Stimulated activated CD4-positive, alpha-beta T cell treated with anti-CD3 and anti-CD28 coated beads, Interleukin-2, amount 100 ng/mL, for 48 hours (primary cell): ENCODE measurements at regions not wholly inside any gene's neighbourhood (a gene's known extent, or its start where the extent isn't known, plus 50 kb on each side); places are given as distances from the start of the nearest gene placed in this dataset.

Experiments used
- DNase-seq, 2 donors: peaks; one replicate each; pipeline ENCODE4 v3.0.0-alpha.2; 2020

- no peak for DNase-seq
These were observed 57.5 kb upstream of the SP4 start for GRCh38 chr7:21370283-21370982.

- DNase-seq = no peak
These were observed 56.5 kb upstream of the SP4 start for GRCh38 chr7:21371360-21371759.

- DNase-seq = no peak
These were observed 54.9 kb upstream of the SP4 start for GRCh38 chr7:21373031-21373430.

GRCh38 chr7:21374134-21374533, 53.7 kb upstream of the SP4 start:
- DNase-seq = no peak

GRCh38 chr7:21377545-21377944, 50.3 kb upstream of the SP4 start:
- no peak for DNase-seq
